Stimulated activated CD4-positive, alpha-beta T cell treated with anti-CD3 and anti-CD28 coated beads, Interleukin-15, amount 100 ng/mL, for 48 hours (primary cell): ENCODE measurements at regions not wholly inside any gene's neighbourhood (a gene's known extent, or its start where the extent isn't known, plus 50 kb on each side); places are given as distances from the start of the nearest gene placed in this dataset.
"Not testable (repeated sequence)": the region's sequence is repeated elsewhere in the genome, so short reads cannot be mapped to it uniquely, and the experiment has no call there.

Source experiments
- DNase-seq, 2 donors: peaks; one replicate each; pipeline ENCODE4 v3.0.0-alpha.2; 2020; ENCODE audit warnings: low read depth in 2 of 2

GRCh38 chr6:131336596-131336995 lies 201.3 kb downstream of the AKAP7 start:
- no peak for DNase-seq

GRCh38 chr6:131346896-131347295 lies 211.6 kb downstream of the AKAP7 start:
- not testable (repeated sequence) for DNase-seq

- no peak for DNase-seq
These were observed 213.3 kb downstream of the AKAP7 start for GRCh38 chr6:131348572-131348971.

- DNase-seq: no peak
These were observed 213.9 kb downstream of the AKAP7 start for GRCh38 chr6:131349199-131349598.

- no peak for DNase-seq
These were observed 217.8 kb downstream of the AKAP7 start for GRCh38 chr6:131353106-131353505.

- DNase-seq: no peak
These were observed 218.6 kb downstream of the AKAP7 start for GRCh38 chr6:131353876-131354275.

- no peak for DNase-seq
These were observed 218.7 kb upstream of the ARG1 start for GRCh38 chr6:131354356-131354755.

GRCh38 chr6:131356161-131356560 lies 216.9 kb upstream of the ARG1 start:
- DNase-seq: no peak

- no peak for DNase-seq
These were observed 215.5 kb upstream of the ARG1 start for GRCh38 chr6:131357501-131357900.

- DNase-seq: no peak
These were observed 211.0 kb upstream of the ARG1 start for GRCh38 chr6:131362070-131362469.

- DNase-seq: no peak
These were observed 210.3 kb upstream of the ARG1 start for GRCh38 chr6:131362696-131363095.

- DNase-seq: no peak
These were observed 208.8 kb upstream of the ARG1 start for GRCh38 chr6:131363947-131364834.

- DNase-seq: no peak
These were observed 206.8 kb upstream of the ARG1 start for GRCh38 chr6:131366223-131366622.

GRCh38 chr6:131367206-131367873 lies 205.7 kb upstream of the ARG1 start:
- no peak for DNase-seq

GRCh38 chr6:131368198-131368911 lies 204.7 kb upstream of the ARG1 start:
- no peak for DNase-seq

- DNase-seq: no peak
These were observed 200.5 kb upstream of the ARG1 start for GRCh38 chr6:131372535-131372934.

- DNase-seq: no peak
These were observed 195.8 kb upstream of the ARG1 start for GRCh38 chr6:131377112-131377705.

GRCh38 chr6:131378874-131379273 lies 194.2 kb upstream of the ARG1 start:
- DNase-seq: no peak

- no peak for DNase-seq
These were observed 193.1 kb upstream of the ARG1 start for GRCh38 chr6:131379948-131380347.

GRCh38 chr6:131381052-131381708 lies 191.8 kb upstream of the ARG1 start:
- DNase-seq: no peak

- DNase-seq: no peak
These were observed 191.3 kb upstream of the ARG1 start for GRCh38 chr6:131381709-131382093.

- DNase-seq: no peak
These were observed 190.4 kb upstream of the ARG1 start for GRCh38 chr6:131382631-131383030.
